MM.1S (cell line): ENCODE measurements at regions not wholly inside any gene's neighbourhood (a gene's known extent, or its start where the extent isn't known, plus 50 kb on each side); places are given as distances from the start of the nearest gene placed in this dataset.

Experiments
- DNase-seq: peaks from one replicate; pipeline ENCODE4 v3.0.0-alpha.2; 2015
- H2AFZ ChIP-seq: fragments of 300-600 bp; sonication (generic); 2 replicates; pipeline ENCODE4 v1.6.0; 2016; ENCODE audit warnings: antibody characterized with exemption, low read length
- H3F3A ChIP-seq: fragments of 300-600 bp; sonication (generic); 2 replicates; pipeline ENCODE4 v1.6.1; 2016; ENCODE audit warnings: mild to moderate bottlenecking, antibody characterized with exemption, low read length, moderate library complexity, mixed read lengths; ENCODE audit not compliant: insufficient read depth
- H3K27ac ChIP-seq: fragments of 300-600 bp; sonication (generic); 2 replicates; pipeline ENCODE4 v1.5.1; 2016; ENCODE audit warnings: mild to moderate bottlenecking, low read length
- H3K27me3 ChIP-seq: fragments of 300-600 bp; sonication (generic); replicated peaks from 2 replicates; pipeline ENCODE4 v1.6.0; 2016; ENCODE audit warnings: low read length; ENCODE audit not compliant: insufficient read depth
- H3K36me3 ChIP-seq: fragments of 300-600 bp; sonication (generic); replicated peaks from 2 replicates; pipeline ENCODE4 v1.6.1; 2016; ENCODE audit warnings: mild to moderate bottlenecking, low read length, mixed read lengths; ENCODE audit not compliant: insufficient read depth
- H3K4me1 ChIP-seq: fragments of 300-600 bp; sonication (generic); 2 replicates; pipeline ENCODE4 v1.6.1; 2016; ENCODE audit warnings: low read length, mixed read lengths
- H3K4me2 ChIP-seq: fragments of 300-600 bp; sonication (generic); 2 replicates; pipeline ENCODE4 v1.6.0; 2016; ENCODE audit warnings: low read depth, low read length
- H3K4me3 ChIP-seq: fragments of 300-600 bp; sonication (generic); 2 replicates; pipeline ENCODE4 v1.5.1; 2016; ENCODE audit warnings: low read length, mixed read lengths
- H3K79me2 ChIP-seq: fragments of 300-600 bp; sonication (generic); 2 replicates; pipeline ENCODE4 v1.6.1; 2016; ENCODE audit warnings: mixed run types, low read length, mixed read lengths
- H3K9ac ChIP-seq: fragments of 300-600 bp; sonication (generic); 2 replicates; pipeline ENCODE4 v1.6.1; 2016; ENCODE audit warnings: low read length, mixed read lengths
- H3K9me2 ChIP-seq: fragments of 300-600 bp; sonication (generic); replicated peaks from 2 replicates; pipeline ENCODE4 v1.6.1; 2016; ENCODE audit warnings: mild to moderate bottlenecking, low read length, mixed read lengths; ENCODE audit not compliant: insufficient read depth
- H3K9me3 ChIP-seq: fragments of 300-600 bp; sonication (generic); replicated peaks from 2 replicates; pipeline ENCODE4 v1.6.1; 2016; ENCODE audit warnings: mild to moderate bottlenecking, low read length, mixed read lengths; ENCODE audit not compliant: insufficient read depth
- H4K20me1 ChIP-seq: fragments of 300-600 bp; sonication (generic); 2 replicates; pipeline ENCODE4 v1.6.1; 2016; ENCODE audit warnings: mild to moderate bottlenecking, low read length, moderate library complexity, mixed read lengths; ENCODE audit not compliant: insufficient read depth
- EZH2 ChIP-seq: fragments of 300-600 bp; sonication (generic); optimal IDR thresholded peaks from 2 replicates; pipeline ENCODE3; 2017; ENCODE audit warnings: low read depth, mild to moderate bottlenecking, antibody characterized with exemption, low read length, mixed read lengths
- EZH2phosphoT487 ChIP-seq: fragments of 300-600 bp; sonication (generic); IDR thresholded peaks from 2 replicates; pipeline ENCODE4 v1.6.1; 2018; ENCODE audit warnings: antibody characterized with exemption, low read length
- TF ChIP-seq, protein P1 (sequence below): fragments of 300-600 bp; sonication (generic); IDR thresholded peaks from 2 replicates; pipeline ENCODE4 v1.5.1; 2016; ENCODE audit warnings: antibody characterized with exemption, low read length, mixed read lengths

DNA sequence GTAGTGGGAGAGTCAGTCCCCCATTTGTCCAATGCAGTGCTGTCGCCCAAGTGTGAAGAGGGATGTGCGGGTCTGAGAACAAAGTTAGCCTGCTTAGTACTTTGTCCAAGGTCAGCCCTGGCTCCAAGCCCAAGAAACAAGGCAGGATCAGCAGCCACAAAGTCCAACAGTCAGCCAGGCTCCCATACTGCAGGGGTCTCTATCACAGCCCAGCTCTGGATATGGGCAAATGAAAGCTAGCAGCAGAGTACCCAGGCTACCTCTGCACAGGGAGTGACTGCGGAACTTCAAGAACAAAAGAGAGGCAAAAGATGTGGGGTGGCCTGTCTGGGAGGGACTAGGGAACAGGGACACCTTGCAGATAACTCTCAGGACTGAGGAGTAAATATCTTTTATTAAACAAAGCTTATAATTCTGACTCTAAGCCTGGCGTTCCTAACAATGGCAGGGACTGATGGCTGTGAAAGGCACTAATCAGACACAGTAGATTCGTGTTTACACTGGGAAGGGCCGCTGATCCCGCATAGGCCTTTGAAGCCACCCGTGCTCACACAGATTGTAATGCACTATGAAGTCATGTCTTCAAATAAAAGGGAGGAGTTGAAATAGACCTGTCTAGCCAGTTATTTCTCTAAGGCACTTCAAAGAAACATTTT, 91.0 kb upstream of the EEA1 start:
- no peak overlapping the region for H3K9ac ChIP-seq
- no peak overlapping the region for H3K4me3 ChIP-seq
- no peaks in the 10 kb centered on the region for H3K4me1 ChIP-seq
- no peaks in the 10 kb centered on the region for H3K9me3 ChIP-seq
- no peak for DNase-seq
- no peaks in the 10 kb centered on the region for H3K9me2 ChIP-seq
- H3K4me2 ChIP-seq = no peak overlapping the region
- no peaks in the 10 kb centered on the region for H3F3A ChIP-seq
- no peaks in the 10 kb centered on the region for H3K36me3 ChIP-seq
- TF ChIP-seq EZH2phosphoT487 (no peak), EZH2 (no peak)
- TF ChIP-seq, protein P1, sequence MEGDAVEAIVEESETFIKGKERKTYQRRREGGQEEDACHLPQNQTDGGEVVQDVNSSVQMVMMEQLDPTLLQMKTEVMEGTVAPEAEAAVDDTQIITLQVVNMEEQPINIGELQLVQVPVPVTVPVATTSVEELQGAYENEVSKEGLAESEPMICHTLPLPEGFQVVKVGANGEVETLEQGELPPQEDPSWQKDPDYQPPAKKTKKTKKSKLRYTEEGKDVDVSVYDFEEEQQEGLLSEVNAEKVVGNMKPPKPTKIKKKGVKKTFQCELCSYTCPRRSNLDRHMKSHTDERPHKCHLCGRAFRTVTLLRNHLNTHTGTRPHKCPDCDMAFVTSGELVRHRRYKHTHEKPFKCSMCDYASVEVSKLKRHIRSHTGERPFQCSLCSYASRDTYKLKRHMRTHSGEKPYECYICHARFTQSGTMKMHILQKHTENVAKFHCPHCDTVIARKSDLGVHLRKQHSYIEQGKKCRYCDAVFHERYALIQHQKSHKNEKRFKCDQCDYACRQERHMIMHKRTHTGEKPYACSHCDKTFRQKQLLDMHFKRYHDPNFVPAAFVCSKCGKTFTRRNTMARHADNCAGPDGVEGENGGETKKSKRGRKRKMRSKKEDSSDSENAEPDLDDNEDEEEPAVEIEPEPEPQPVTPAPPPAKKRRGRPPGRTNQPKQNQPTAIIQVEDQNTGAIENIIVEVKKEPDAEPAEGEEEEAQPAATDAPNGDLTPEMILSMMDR = no peak
- no peaks in the 10 kb centered on the region for H3K27me3 ChIP-seq
- H3K27ac ChIP-seq = no peak overlapping the region
- H2AFZ ChIP-seq = no peak overlapping the region
- H3K79me2 ChIP-seq = no peaks in the 10 kb centered on the region
- no peaks in the 10 kb centered on the region for H4K20me1 ChIP-seq

DNA sequence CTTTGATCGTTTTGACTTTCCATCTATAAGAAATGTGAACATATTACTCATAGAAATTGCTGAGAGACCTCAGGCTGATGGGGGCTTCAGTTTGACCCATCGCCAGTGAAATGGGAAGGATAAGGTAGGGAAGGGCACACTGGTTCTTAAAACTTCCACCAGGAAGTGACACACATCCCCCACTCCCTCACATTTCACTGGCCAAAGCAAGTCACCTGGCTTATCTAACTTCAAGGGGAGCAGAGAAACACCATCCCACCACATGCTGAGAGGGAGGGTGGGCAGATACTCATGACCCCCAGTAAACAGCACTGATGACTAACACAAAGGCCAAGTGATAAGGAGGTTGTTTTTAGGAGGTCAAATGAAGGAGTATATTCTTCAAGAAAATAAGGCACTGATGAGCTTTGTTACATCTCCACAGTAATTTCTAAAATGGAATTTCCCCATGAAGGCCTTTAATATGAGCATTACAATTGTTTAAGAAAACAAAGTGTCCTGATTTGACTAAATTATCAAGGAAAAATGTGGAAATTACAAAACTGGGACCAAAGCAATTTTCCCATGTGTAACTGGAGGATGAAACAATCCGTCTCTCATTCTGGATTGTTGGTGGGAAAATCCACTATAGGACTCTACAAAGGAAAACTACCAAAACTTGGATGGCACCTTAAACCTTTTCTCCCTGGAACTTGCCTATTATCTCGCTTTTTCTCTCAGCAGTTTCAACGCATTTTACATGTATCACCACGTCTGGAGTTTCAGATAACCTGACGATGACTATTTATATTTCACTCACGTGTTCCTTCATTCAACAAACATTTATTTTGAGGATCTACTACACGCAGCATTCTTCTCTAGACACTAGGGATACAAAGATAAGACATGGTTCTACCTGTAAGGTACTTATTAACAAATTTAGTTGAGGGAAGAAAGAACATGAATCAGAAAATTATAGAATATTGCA, 91.8 kb upstream of the EEA1 start:
- Histone ChIP-seq H3K9ac (no peak overlapping the region), H3K4me3 (no peak overlapping the region), H3K9me3 (no peaks in the 10 kb centered on the region), H3K27me3 (no peaks in the 10 kb centered on the region), H3F3A (no peaks in the 10 kb centered on the region), H3K79me2 (no peaks in the 10 kb centered on the region), H3K4me1 (no peaks in the 10 kb centered on the region), H4K20me1 (no peaks in the 10 kb centered on the region), H3K27ac (no peak overlapping the region), H2AFZ (no peak overlapping the region), H3K4me2 (no peak overlapping the region), H3K36me3 (no peaks in the 10 kb centered on the region), H3K9me2 (no peaks in the 10 kb centered on the region)
- TF ChIP-seq, protein P1 = no peak
- no peak for TF ChIP-seq EZH2phosphoT487
- no peak for TF ChIP-seq EZH2
- DNase-seq = no peak

DNA sequence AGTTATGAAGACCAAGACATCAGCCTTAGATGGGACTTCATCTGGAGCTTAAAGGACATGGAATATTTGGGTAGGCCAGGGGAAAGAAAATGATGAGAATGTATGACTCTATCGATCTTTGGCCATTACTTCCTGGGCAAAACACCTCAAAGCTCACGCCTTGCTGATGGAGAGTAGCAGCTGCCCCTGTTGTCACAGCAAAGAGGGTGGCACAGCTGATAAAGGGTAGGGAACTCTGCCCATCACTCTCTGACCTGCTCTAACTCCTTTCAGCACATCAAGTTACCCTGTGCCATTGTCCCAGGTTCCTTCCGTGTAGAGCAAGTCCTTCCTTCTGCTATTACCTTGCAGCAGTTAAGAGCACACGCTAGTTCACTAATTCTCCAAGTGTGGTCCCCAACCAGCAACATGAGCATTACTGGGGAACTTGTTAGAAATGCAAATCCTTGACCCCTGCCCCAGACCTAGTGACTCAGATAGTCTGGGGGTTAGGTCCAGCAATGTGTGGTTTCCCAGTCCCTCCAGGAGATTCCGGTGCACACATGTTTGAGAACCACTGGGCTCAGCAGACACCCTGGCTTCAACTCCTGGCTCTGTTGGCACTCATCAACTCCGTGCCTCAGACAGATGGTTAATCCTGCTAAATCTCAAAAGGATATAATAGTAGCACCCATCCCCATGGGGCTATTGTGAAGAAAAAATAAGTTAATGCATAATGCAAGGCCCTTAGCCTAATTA, 93.7 kb upstream of the EEA1 start:
- H3K9me2 ChIP-seq = no peaks in the 10 kb centered on the region
- H3K9ac ChIP-seq = no peak overlapping the region
- H3K27ac ChIP-seq = no peak overlapping the region
- no peaks in the 10 kb centered on the region for H3F3A ChIP-seq
- no peak overlapping the region for H2AFZ ChIP-seq
- H3K9me3 ChIP-seq = no peaks in the 10 kb centered on the region
- H3K4me2 ChIP-seq = no peak overlapping the region
- TF ChIP-seq, protein P1 = no peak
- TF ChIP-seq EZH2phosphoT487 = no peak
- TF ChIP-seq EZH2 = no peak
- H4K20me1 ChIP-seq = no peaks in the 10 kb centered on the region
- H3K27me3 ChIP-seq = no peaks in the 10 kb centered on the region
- no peak for DNase-seq
- H3K36me3 ChIP-seq = no peaks in the 10 kb centered on the region
- no peak overlapping the region for H3K4me3 ChIP-seq
- H3K4me1 ChIP-seq = no peaks in the 10 kb centered on the region
- no peaks in the 10 kb centered on the region for H3K79me2 ChIP-seq
